ENCODE measurements at regions not wholly inside any gene's neighbourhood (a gene's known extent, or its start where the extent isn't known, plus 50 kb on each side); places are given as distances from the start of the nearest gene placed in this dataset.

GRCh38 chr9:129408535-129409215, 212.2 kb downstream of the C9orf50 start:
- H3K9me3 ChIP-seq (ENCODE audit: control insufficient read depth, low read length) = no peaks in the 10 kb centered on the region
- H3K4me3 ChIP-seq (ENCODE audit: low read length) = no peak overlapping the region
- peak overlapping the region; percentile 80 for H3K27ac ChIP-seq (ENCODE audit: low read length)
- ATAC-seq (no peak), DNase-seq (peak in 2 of 3 donors; percentile 61 to 70)
- H3K27me3 ChIP-seq (ENCODE audit: control insufficient read depth, insufficient read depth) = no peaks in the 10 kb centered on the region
- WGBS = 64% methylated on average over 17 of the region's 17 CpGs
- intact Hi-C loops (cut with DNase I) = no loop called here
- peaks cover 4% of the 10 kb centered on the region for H3K4me1 ChIP-seq (ENCODE audit: control insufficient read depth, insufficient read depth, low read length)

GRCh38 chr9:129407905-129408452, 212.9 kb downstream of the C9orf50 start:
- Histone ChIP-seq H3K4me3 (ENCODE audit: low read length) (no peak overlapping the region), H3K4me1 (ENCODE audit: control insufficient read depth, insufficient read depth, low read length) (peaks cover 4% of the 10 kb centered on the region), H3K27me3 (ENCODE audit: control insufficient read depth, insufficient read depth) (no peaks in the 10 kb centered on the region), H3K27ac (ENCODE audit: low read length) (no peak overlapping the region), H3K9me3 (ENCODE audit: control insufficient read depth, low read length) (no peaks in the 10 kb centered on the region)
- intact Hi-C loops (cut with DNase I) = no loop called here
- DNase-seq (peak; percentile 6 to 19 (median 16)), ATAC-seq (no peak)
- 85% methylated on average over 5 of the region's 5 CpGs for WGBS

- DNase-seq = peak; percentile 50 to 77 (median 73)
- peak in 1 of 2 donors; percentile 50 for ATAC-seq
- intact Hi-C loops (cut with DNase I) = no loop called here
Observed at GRCh38 chr9:129406278-129407225, 214.3 kb downstream of the C9orf50 start.

GRCh38 chr9:129405827-129406213, 215.1 kb downstream of the C9orf50 start:
- Histone ChIP-seq H3K9me3 (ENCODE audit: control insufficient read depth, low read length) (no peaks in the 10 kb centered on the region), H3K4me3 (ENCODE audit: low read length) (no peak overlapping the region), H3K27me3 (ENCODE audit: control insufficient read depth, insufficient read depth) (no peaks in the 10 kb centered on the region), H3K27ac (ENCODE audit: low read length) (no peak overlapping the region), H3K4me1 (ENCODE audit: control insufficient read depth, insufficient read depth, low read length) (peaks cover 3% of the 10 kb centered on the region)
- intact Hi-C loops (cut with DNase I) = no loop called here
- no peak for ATAC-seq
- WGBS = 92% methylated on average over 6 of the region's 6 CpGs
- peak in 2 of 3 donors; percentile 23 to 46 for DNase-seq

More at GRCh38 chr9:129406278-129407225, 214.3 kb downstream of the C9orf50 start:
- Histone ChIP-seq H3K27me3 (ENCODE audit: control insufficient read depth, insufficient read depth) (no peaks in the 10 kb centered on the region), H3K4me1 (ENCODE audit: control insufficient read depth, insufficient read depth, low read length) (peaks cover 3% of the 10 kb centered on the region), H3K4me3 (ENCODE audit: low read length) (no peak overlapping the region), H3K27ac (ENCODE audit: low read length) (no peak overlapping the region), H3K9me3 (ENCODE audit: control insufficient read depth, low read length) (no peaks in the 10 kb centered on the region)
- WGBS = 81% methylated on average over 25 of the region's 25 CpGs

- DNase-seq (peak in 2 of 3 donors; percentile 31 to 41), ATAC-seq (no peak)
- Histone ChIP-seq H3K4me1 (ENCODE audit: control insufficient read depth, insufficient read depth, low read length) (peaks cover 3% of the 10 kb centered on the region), H3K27ac (ENCODE audit: low read length) (no peak overlapping the region), H3K27me3 (ENCODE audit: control insufficient read depth, insufficient read depth) (no peaks in the 10 kb centered on the region), H3K9me3 (ENCODE audit: control insufficient read depth, low read length) (no peaks in the 10 kb centered on the region), H3K4me3 (ENCODE audit: low read length) (no peak overlapping the region)
- 72% methylated on average over 13 of the region's 13 CpGs for WGBS
- intact Hi-C loops (cut with DNase I) = no loop called here
Observed at GRCh38 chr9:129405089-129405826, 215.6 kb downstream of the C9orf50 start.

GRCh38 chr9:129404621-129405020, 216.3 kb downstream of the C9orf50 start:
- no peak overlapping the region for H3K27ac ChIP-seq (ENCODE audit: low read length)
- 87% methylated on average over 8 of the region's 8 CpGs for WGBS
- H3K4me3 ChIP-seq (ENCODE audit: low read length) = no peak overlapping the region
- intact Hi-C loops (cut with DNase I) = no loop called here
- no peak for ATAC-seq
- DNase-seq = peak in 2 of 3 donors; percentile 40 to 57
- H3K27me3 ChIP-seq (ENCODE audit: control insufficient read depth, insufficient read depth) = no peaks in the 10 kb centered on the region
- peaks cover 3% of the 10 kb centered on the region for H3K4me1 ChIP-seq (ENCODE audit: control insufficient read depth, insufficient read depth, low read length)
- no peaks in the 10 kb centered on the region for H3K9me3 ChIP-seq (ENCODE audit: control insufficient read depth, low read length)

- Histone ChIP-seq H3K27ac (ENCODE audit: low read length) (no peak overlapping the region), H3K4me3 (ENCODE audit: low read length) (no peak overlapping the region), H3K9me3 (ENCODE audit: control insufficient read depth, low read length) (no peaks in the 10 kb centered on the region), H3K4me1 (ENCODE audit: control insufficient read depth, insufficient read depth, low read length) (peaks cover under 1% of the 10 kb centered on the region), H3K27me3 (ENCODE audit: control insufficient read depth, insufficient read depth) (no peaks in the 10 kb centered on the region)
- DNase-seq (peak in 2 of 3 donors; percentile 39 to 56), ATAC-seq (no peak)
- intact Hi-C loops (cut with DNase I) = no loop called here
- 81% methylated on average over 10 of the region's 10 CpGs for WGBS
Observed at GRCh38 chr9:129403779-129404620, 216.9 kb downstream of the C9orf50 start.

GRCh38 chr9:129402931-129403778, 217.7 kb downstream of the C9orf50 start:
- Histone ChIP-seq H3K4me1 (ENCODE audit: control insufficient read depth, insufficient read depth, low read length) (no peaks in the 10 kb centered on the region), H3K9me3 (ENCODE audit: control insufficient read depth, low read length) (no peaks in the 10 kb centered on the region), H3K4me3 (ENCODE audit: low read length) (no peak overlapping the region), H3K27me3 (ENCODE audit: control insufficient read depth, insufficient read depth) (no peaks in the 10 kb centered on the region), H3K27ac (ENCODE audit: low read length) (no peak overlapping the region)
- ATAC-seq (no peak), DNase-seq (peak in 2 of 3 donors; percentile 33 to 44)
- 85% methylated on average over 16 of the region's 16 CpGs for WGBS
- intact Hi-C loops (cut with DNase I) = no loop called here

- H3K4me1 ChIP-seq (ENCODE audit: control insufficient read depth, insufficient read depth, low read length) = no peaks in the 10 kb centered on the region
- WGBS = 31% methylated on average over 20 of the region's 20 CpGs
- no peaks in the 10 kb centered on the region for H3K9me3 ChIP-seq (ENCODE audit: control insufficient read depth, low read length)
- no peak overlapping the region for H3K4me3 ChIP-seq (ENCODE audit: low read length)
- DNase-seq (peak in 2 of 3 donors; percentile 71 to 72), ATAC-seq (no peak)
- H3K27me3 ChIP-seq (ENCODE audit: control insufficient read depth, insufficient read depth) = no peaks in the 10 kb centered on the region
- intact Hi-C loops (cut with DNase I) = no loop called here
- peak overlapping the region; percentile 71 for H3K27ac ChIP-seq (ENCODE audit: low read length)
Observed at GRCh38 chr9:129402371-129402739, 218.5 kb downstream of the C9orf50 start.

All from right cardiac atrium (tissue), 5 donors.